Cardiac fibroblast (primary cell): ENCODE measurements at regions not wholly inside any gene's neighbourhood (a gene's known extent, or its start where the extent isn't known, plus 50 kb on each side); places are given as distances from the start of the nearest gene placed in this dataset.

Experiments used
- DNase-seq, 2 donors: peaks; one replicate each; pipeline versions ENCODE4 v3.0.0 to v3.0.0-alpha.2; 2010; ENCODE audit warnings: low read depth in 2 of 2
- H3K4me3 ChIP-seq, 2 donors: replicated peaks in 1 of 2; 1 replicate in 1 of 2; 2 replicates in 1 of 2; pipeline ENCODE4 v1.5.1; 2011; ENCODE audit warnings: low read depth in 2 of 2, low read length in 2 of 2, mild to moderate bottlenecking in 2 of 2, moderate library complexity in 1 of 2
- CTCF ChIP-seq: IDR thresholded peaks from one replicate; pipeline ENCODE4 v1.5.1; 2011; ENCODE audit warnings: low read depth, mild to moderate bottlenecking, low read length, inconsistent platforms

- TF ChIP-seq CTCF, result no peak
- no peak overlapping the region for H3K4me3 ChIP-seq
- DNase-seq, result no peak
These were observed 362.2 kb upstream of the KLF6 start for GRCh38 chr10:4147245-4147644.

GRCh38 chr10:4144817-4145216, 359.8 kb upstream of the KLF6 start:
- no peak overlapping the region for H3K4me3 ChIP-seq
- no peak for TF ChIP-seq CTCF

GRCh38 chr10:4141471-4141870, 356.5 kb upstream of the KLF6 start:
- DNase-seq, result peak; percentile 42 to 51
- TF ChIP-seq CTCF, result no peak

More at GRCh38 chr10:4144817-4145216, 359.8 kb upstream of the KLF6 start:
- DNase-seq, result peak in 1 of 2 donors; percentile 13

GRCh38 chr10:4138146-4138721, 353.2 kb upstream of the KLF6 start:
- TF ChIP-seq CTCF, result no peak
- DNase-seq, result no peak
- no peak overlapping the region for H3K4me3 ChIP-seq

More at GRCh38 chr10:4141471-4141870, 356.5 kb upstream of the KLF6 start:
- no peak overlapping the region for H3K4me3 ChIP-seq

GRCh38 chr10:4137299-4137698, 352.3 kb upstream of the KLF6 start:
- no peak for DNase-seq
- H3K4me3 ChIP-seq, result no peak overlapping the region
- TF ChIP-seq CTCF, result no peak

GRCh38 chr10:4136121-4136520, 351.1 kb upstream of the KLF6 start:
- no peak for DNase-seq
- TF ChIP-seq CTCF, result no peak

GRCh38 chr10:4132216-4132556, 347.2 kb upstream of the KLF6 start:
- TF ChIP-seq CTCF, result no peak
- no peak for DNase-seq
- H3K4me3 ChIP-seq, result no peak overlapping the region

More at GRCh38 chr10:4136121-4136520, 351.1 kb upstream of the KLF6 start:
- H3K4me3 ChIP-seq, result no peak overlapping the region
